Neural crest cell (in vitro differentiated cells): ENCODE measurements at regions not wholly inside any gene's neighbourhood (a gene's known extent, or its start where the extent isn't known, plus 50 kb on each side); places are given as distances from the start of the nearest gene placed in this dataset.

Experiments
- DNase-seq: peaks from one replicate; pipeline ENCODE4 v3.0.0; 2021; ENCODE audit warnings: low read depth, mixed read lengths, low spot score
- H3K27ac Mint-ChIP-seq: one replicate; pipeline ENCODE4 v1.8.0; 2021; ENCODE audit warnings: mild to moderate bottlenecking, mixed read lengths; ENCODE audit not compliant: unreplicated experiment
- H3K27me3 Mint-ChIP-seq: 2 replicates; pipeline ENCODE4 v1.8.0; 2021; ENCODE audit warnings: low read depth, mild to moderate bottlenecking, mixed read lengths
- H3K36me3 Mint-ChIP-seq: 2 replicates; pipeline ENCODE4 v1.8.0; 2021; ENCODE audit warnings: low read depth, mild to moderate bottlenecking, mixed read lengths
- H3K4me1 Mint-ChIP-seq: 2 replicates; pipeline ENCODE4 v1.8.0; 2021; ENCODE audit warnings: mixed read lengths
- H3K4me3 Mint-ChIP-seq: one replicate; pipeline ENCODE4 v1.8.0; 2021; ENCODE audit warnings: mild to moderate bottlenecking, mixed read lengths
- H3K9me3 Mint-ChIP-seq: 2 replicates; pipeline ENCODE4 v1.8.0; 2021; ENCODE audit warnings: mixed read lengths
- CTCF ChIP-seq: fragments of 200-600 bp; sonication (generic); conservative IDR thresholded peaks from 2 replicates; pipeline ENCODE4 v1.5.0; 2021; ENCODE audit warnings: antibody characterized with exemption, mild to moderate bottlenecking

- H3K9me3 Mint-ChIP-seq, result peaks cover 11% of the 10 kb centered on the region
- H3K27me3 Mint-ChIP-seq, result no peaks in the 10 kb centered on the region
- no peaks in the 10 kb centered on the region for H3K36me3 Mint-ChIP-seq
- no peaks in the 10 kb centered on the region for H3K4me1 Mint-ChIP-seq
- no peak overlapping the region for H3K4me3 Mint-ChIP-seq
- TF ChIP-seq CTCF, result no peak
- no peak overlapping the region for H3K27ac Mint-ChIP-seq
- no peak for DNase-seq
These were observed 243.6 kb downstream of the TFAP2B start for GRCh38 chr6:51062166-51062722.

GRCh38 chr6:51077821-51078518 lies 259.3 kb downstream of the TFAP2B start:
- H3K27ac Mint-ChIP-seq, result peak overlapping the region; percentile 30
- H3K9me3 Mint-ChIP-seq, result peaks cover 9% of the 10 kb centered on the region
- DNase-seq, result no peak
- H3K4me1 Mint-ChIP-seq, result no peaks in the 10 kb centered on the region
- no peak overlapping the region for H3K4me3 Mint-ChIP-seq
- no peak for TF ChIP-seq CTCF
- peaks cover 4% of the 10 kb centered on the region for H3K36me3 Mint-ChIP-seq
- H3K27me3 Mint-ChIP-seq, result no peaks in the 10 kb centered on the region

- Mint-ChIP-seq H3K4me1 (no peaks in the 10 kb centered on the region), H3K27me3 (no peaks in the 10 kb centered on the region), H3K27ac (no peak overlapping the region), H3K9me3 (peaks cover 13% of the 10 kb centered on the region), H3K36me3 (peaks cover 8% of the 10 kb centered on the region), H3K4me3 (no peak overlapping the region)
- TF ChIP-seq CTCF, result no peak
- DNase-seq, result no peak
These were observed 271.7 kb downstream of the TFAP2B start for GRCh38 chr6:51090343-51090742.

GRCh38 chr6:51093871-51094270 lies 275.2 kb downstream of the TFAP2B start:
- H3K9me3 Mint-ChIP-seq, result peaks cover 13% of the 10 kb centered on the region
- peaks cover 8% of the 10 kb centered on the region for H3K36me3 Mint-ChIP-seq
- no peak for DNase-seq
- H3K27ac Mint-ChIP-seq, result no peak overlapping the region
- no peak overlapping the region for H3K4me3 Mint-ChIP-seq
- no peaks in the 10 kb centered on the region for H3K4me1 Mint-ChIP-seq
- H3K27me3 Mint-ChIP-seq, result no peaks in the 10 kb centered on the region
- no peak for TF ChIP-seq CTCF

- H3K4me3 Mint-ChIP-seq, result no peak overlapping the region
- H3K27ac Mint-ChIP-seq, result no peak overlapping the region
- H3K9me3 Mint-ChIP-seq, result peaks cover 13% of the 10 kb centered on the region
- peaks cover 8% of the 10 kb centered on the region for H3K36me3 Mint-ChIP-seq
- no peaks in the 10 kb centered on the region for H3K27me3 Mint-ChIP-seq
- TF ChIP-seq CTCF, result no peak
- DNase-seq, result no peak
- peaks cover 2% of the 10 kb centered on the region for H3K4me1 Mint-ChIP-seq
These were observed 275.6 kb downstream of the TFAP2B start for GRCh38 chr6:51094271-51094670.
